HG03342 (cell line): ENCODE measurements at regions not wholly inside any gene's neighbourhood (a gene's known extent, or its start where the extent isn't known, plus 50 kb on each side); places are given as distances from the start of the nearest gene placed in this dataset.

Experiments used
- ATAC-seq: cut with Tn5 transposase; IDR thresholded peaks from one replicate; pipeline ENCODE4 v1.9.1; 2021; ENCODE audit warnings: mild to moderate bottlenecking, moderate library complexity; ENCODE audit not compliant: unreplicated experiment

DNA sequence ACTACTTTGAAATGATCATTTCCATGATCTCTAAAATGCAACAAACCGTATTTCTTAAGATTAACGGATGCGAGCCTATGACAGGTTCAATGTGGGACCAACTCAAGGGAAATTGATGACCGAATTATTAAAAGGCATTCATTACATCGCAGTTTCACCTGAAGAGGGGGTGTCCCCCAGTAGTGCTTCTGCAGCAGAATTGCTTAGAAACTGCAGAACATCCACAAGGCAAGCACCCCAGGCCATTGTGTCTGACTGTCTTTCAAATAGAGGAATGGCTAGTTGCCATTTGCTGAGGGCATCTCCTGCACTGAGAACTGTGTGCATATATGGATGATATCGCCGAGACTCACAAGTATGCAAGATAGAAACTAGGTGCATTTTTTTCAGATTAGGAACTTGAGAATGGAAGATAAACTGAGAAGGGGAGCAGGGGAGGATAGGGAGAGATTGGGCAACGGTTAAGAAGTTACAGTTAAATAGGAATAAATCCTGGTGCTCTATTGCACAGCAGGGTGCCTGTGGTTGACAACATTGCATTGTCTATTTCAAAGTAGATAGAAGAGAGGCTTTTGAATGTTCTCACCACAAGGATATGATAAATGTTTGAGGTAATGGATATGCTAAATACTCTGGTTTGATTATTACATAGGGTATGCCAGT is 234.3 kb upstream of the PLEKHG7 start:
- no peak for ATAC-seq

DNA sequence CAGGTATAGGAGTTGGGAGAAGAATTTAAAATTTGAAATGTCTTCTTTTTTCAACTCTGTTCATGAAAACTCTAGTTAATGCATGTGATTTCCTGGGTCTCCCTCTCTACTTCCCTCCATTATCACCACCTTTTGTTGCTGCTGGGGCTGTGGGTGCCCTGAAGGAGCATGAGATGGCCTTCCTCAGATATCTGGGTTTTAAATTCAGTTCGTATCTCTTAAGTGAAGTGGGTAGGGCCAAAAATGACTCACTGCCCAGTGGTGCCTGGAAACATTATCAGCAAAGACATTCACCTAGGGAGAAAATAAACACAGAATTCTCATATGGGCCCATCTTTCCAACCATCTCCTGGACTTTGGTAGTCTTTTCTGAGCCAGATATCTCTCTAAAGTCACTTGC is 234.9 kb upstream of the PLEKHG7 start:
- no peak for ATAC-seq

DNA sequence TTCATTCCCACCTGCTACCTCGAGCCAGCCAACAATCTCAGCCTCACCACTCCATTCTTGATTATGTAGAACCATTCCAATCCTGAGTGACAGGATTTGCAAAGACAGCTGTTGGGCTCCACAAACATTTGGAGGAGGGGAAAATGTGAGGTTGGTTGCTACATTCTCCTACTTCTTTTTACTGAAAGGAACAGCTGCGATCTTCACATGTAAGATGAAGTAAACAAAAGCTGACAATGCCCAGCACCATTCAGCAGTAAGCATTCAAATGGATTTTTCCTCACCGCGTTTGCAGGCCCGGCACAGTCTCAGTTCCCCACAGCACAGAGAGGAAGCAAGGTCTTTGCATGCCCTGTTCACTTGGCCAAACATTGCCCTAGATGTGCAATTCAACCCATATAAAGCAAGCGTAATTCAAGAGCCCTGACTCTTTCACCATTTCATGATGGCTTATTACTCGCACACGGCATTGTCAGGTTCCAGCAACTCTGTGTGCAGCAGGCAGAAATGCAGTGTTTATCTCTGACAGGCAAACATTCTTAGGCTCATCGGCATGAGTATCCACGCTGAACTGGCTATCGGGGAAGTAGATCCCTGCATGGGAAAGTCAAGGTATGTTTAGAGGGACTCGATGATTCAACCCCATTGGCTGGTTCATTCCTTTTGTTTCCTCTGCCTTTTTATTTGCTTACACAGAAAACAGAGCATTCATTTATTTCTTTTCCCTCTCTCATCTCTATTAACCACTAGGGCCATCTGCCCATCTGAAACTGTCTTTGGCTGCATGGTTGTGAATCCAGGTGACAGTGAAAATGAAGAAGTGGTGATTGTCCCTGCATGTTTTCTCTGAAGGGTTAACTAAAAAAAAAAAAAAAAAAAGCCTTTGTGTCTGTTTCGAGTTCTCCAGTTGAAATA is 236.1 kb upstream of the PLEKHG7 start:
- ATAC-seq: peak; percentile 36

DNA sequence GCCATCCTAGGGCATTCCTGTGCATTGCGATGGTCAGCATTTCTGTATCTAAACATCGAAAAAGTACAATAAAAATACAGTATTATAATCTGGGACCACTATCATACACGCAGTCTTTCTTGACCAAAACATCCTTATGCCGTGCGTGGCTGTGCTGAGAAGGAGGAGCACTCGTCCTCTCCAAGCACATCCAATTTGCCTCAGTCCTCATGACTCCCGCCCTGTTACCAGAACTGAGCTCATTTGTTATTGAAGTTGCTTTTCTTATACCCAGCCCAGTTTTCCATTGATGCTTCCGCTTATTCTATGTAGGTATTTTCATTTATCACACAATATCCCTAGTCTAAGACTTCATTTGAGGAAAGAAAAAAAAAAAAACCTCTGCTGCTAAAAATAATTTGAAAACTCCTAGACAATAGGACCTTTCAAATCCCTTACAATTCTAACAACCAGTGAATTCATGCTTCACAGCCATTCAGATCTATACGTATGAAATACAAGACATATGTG is 236.9 kb upstream of the PLEKHG7 start:
- ATAC-seq: no peak

DNA sequence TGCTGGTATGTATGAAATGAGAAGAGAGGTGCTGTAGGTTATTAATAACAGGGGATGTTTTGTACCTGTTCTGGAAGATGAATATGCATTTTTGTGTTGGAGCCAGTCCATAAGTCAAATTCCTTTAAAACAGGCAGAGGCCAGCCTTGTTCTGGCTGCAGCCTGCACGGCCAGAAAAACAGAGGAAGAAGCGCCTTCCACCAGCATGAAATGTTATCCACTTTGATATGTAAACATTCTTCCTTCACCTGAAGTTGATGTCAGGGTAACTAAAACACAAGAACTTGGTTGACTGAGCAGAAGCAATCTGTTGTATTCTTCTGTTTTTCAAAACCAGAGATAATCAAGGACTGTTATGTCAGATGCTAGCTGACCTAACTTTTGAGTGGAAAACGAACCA is 237.9 kb upstream of the PLEKHG7 start:
- no peak for ATAC-seq

DNA sequence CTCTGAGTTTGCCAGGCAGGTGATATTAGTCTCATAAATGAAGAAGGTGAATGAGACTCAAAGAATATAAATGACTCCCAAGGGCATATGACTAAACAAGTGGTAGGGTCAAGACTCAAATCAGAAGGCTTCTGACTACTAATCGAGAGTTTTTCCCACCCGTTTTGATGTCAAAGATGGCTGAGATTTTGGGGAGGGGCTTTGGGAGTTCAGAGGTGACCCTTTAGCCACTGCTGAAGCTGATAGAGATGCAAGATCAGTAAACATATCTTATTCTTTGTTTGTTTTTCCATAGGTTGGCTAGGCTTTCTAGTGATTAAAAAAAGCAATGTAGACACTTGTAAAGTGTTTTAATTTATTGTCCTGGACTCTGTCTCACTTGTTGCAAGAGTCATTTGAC is 239.6 kb upstream of the PLEKHG7 start:
- ATAC-seq: no peak

DNA sequence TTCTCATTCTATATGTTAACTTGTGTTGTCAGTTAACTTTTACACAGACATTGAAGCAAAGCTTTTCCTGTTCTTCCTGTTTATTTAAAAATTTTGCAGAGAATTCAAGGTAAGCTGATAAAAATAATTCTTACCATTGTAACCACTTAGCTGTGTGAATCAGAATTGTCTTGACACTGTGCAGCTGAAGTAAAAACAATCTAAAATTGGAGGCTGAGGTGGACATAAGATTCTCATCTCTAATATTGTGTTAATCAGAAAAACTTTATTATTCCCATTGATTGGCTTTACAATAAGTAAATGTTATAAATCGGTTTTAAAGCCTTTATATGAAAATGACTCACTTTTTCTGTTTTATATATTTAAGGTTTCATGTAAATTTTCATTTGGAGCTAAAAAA is 240.3 kb upstream of the PLEKHG7 start:
- no peak for ATAC-seq

DNA sequence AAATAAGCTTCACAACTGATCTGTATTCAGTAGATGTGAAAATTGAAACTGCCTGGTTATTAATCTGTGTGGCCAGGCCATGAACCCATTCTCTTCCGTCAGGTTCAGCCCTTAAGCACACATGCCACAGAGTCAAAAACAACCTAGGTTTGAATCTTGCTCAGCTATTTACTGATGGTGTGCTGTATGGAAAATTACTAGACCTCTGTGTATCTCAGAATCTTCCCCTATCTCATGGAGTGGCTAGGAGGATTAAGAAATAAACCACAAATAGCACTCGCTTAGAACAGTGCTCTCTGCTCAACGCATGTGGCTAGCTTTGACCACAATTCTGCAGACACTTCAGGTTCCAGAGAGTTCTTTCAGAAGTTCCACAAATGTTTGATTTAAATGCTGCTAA is 240.7 kb upstream of the PLEKHG7 start:
- peak; percentile 54 for ATAC-seq

DNA sequence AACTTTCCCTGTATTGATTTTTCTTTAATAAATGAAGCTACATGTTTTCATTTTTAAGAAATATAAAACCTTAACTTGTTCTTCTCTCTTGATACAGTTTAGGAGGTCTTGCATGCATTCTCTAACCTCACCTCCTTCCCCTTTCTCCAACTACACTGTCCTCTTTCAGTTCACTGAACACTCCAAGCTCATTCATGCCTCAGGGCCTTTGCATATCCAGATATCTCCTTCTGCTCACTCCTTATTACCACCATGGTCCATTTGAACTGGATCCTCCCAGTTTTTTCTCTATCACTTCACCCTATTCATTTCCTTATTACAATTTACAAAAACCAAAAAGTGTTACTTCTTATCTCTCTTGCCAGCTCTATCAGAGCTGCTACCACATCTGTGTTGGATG is 242.9 kb upstream of the PLEKHG7 start:
- ATAC-seq: no peak

DNA sequence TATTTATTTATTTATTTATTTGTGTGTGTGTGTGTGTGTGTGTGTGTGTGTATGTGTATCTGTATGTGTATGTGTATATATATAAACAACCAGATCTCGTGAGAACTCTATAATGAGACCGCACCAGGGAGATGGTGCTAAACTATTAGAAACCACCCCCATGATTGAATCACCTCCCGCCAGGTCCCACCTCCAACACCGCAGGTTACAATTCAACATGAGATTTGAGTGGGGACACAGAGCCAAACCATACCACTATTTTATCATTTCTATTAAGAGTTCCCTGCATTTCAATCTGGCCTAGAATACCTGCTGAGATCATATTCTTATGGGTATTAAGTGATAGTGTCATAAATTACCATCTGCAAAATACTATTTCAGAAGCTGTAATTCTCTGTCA is 243.8 kb upstream of the PLEKHG7 start:
- no peak for ATAC-seq

DNA sequence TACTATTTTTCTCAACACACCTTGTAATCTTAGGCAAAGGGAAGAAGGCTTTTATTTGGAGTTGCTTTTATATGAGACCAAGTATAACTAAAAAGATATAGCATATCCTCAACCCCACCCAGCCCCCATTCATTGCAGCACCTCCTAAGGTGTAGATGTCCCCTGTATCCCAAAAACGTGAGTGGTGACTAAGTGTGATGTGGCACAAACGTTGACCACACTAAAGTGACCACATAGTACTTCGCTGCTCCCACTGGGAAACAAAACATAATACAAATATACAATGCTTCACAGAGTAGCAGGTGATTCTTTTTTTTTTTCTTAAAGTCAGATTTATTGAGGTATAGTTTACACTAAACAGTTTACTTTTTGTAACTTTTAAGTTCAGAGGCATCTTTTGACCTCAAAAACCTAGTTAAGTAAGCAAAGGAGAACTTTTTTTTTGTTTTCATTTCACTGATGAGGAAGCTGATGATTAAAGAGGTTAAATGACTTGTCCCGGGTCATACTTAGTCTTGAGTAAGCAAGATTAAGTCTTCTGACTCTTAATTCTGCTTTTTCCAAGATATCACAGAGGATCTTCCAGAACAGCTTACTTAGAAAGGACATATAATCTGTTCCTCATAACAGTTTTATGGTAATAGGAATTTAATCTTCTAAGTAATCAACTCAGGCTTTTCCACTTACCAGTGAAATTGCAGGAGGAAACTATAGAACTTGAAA is 245.2 kb upstream of the PLEKHG7 start:
- no peak for ATAC-seq

DNA sequence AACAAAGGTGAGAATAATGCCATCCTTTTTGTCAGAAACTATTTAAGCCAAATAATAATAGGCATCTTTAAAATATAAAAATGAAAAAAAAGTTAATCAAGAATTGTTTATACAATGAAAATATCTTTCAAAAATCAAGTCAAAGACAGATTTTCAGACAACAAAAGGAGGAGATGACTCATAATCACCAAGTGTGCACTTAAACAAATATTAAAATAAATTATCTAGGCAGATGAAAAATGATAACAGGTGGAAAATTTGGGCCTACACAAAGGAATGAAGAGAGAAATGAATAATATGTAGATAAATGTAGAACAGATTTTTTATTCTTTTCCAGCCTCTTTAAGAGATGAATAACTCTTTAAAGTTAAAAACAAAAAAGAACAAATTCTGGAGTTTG is 250.0 kb upstream of the PLEKHG7 start:
- no peak for ATAC-seq

DNA sequence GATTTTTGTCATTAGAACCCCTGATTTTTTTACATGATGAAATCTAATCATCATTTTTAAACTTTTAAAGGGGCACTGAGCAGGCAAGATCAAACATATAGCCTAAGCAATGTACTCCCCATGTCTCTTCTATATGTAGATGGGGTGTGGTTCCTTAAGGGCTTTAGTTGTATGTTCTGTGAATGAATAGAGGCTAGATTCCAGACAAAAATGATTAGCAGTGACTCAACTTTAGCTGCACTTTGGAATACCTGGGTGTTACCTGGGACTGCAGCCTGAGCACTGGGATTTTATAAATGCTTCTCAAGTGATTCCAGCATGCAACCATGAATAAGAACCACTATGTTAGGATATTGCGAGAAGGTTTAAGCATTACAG is 256.7 kb upstream of the PLEKHG7 start:
- ATAC-seq: peak; percentile 2

DNA sequence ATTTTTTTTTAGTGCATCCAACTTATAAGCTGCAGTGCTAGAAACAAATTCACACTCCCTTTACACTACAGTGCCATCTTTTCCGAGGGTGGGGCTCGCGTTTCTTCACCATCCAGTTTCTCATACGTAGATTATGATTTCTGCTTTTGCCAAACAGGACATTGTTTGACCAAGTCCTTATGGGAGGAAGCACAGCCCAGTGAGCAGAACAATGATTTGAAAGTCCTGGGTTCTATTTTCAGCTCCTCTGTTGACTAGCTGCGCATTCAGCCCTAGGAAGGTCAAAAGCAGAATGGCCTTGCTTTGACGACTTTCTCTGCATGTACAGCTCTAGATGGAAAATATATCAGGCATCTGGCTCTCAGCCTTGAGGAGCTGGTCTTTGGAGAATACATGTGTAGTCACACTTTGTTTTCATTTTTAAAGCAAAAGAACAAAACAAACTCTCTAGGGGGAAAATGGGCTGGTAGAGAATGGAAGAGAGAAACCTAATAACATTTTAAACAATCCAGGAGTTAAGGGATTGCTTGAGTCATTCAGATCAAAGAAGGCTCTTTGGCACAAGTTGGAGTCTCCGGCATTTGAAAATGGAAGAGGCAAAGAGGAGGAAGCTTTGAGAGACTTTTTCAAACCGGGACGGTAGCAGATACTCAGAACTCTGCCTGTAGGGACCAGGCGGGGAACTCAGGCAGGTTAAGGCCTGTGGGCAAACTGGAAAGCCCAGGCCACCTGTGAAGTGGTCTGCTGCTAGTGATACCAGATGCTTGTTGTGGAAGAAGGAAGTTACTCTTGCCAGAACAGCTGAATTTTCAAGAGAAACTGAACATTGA is 257.3 kb upstream of the PLEKHG7 start:
- ATAC-seq: peak; percentile 78

DNA sequence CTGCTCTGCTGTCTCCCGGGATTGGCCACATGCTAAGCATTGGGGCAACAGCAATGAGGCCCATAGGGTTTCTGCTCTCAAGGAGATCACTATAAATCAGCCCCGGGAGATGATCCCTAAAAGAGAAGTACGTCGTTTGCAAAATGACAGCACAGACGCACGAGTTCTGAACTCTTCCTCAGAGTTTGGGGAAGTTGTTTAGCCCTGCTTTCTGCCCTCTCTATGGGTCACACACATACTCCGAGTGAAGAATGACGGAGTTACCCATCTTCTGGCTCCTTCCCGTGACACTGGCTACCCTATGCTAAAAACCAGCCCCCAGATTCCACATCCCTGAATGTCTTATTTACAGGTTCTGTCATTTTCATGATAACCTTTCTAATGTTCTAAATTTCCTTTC is 258.0 kb upstream of the PLEKHG7 start:
- peak; percentile 37 for ATAC-seq

DNA sequence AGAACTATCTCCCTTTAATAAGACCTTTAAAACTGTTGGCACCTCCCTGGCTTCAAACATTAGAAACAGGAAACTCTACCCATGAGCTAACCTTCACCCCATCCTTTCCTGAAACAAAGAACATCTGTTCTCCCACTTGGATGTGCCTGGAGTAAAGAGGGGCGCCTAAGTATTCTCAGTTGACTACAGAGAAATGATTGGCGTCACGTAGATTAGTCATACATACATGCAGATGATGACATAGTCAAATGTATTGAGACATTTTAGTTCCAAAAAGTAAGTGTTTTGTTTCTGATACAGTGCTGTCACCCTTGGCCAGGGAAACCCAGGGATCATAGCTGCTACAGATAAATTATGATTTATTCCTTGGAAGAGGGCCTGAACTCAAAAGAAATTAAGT is 260.0 kb upstream of the PLEKHG7 start:
- no peak for ATAC-seq

DNA sequence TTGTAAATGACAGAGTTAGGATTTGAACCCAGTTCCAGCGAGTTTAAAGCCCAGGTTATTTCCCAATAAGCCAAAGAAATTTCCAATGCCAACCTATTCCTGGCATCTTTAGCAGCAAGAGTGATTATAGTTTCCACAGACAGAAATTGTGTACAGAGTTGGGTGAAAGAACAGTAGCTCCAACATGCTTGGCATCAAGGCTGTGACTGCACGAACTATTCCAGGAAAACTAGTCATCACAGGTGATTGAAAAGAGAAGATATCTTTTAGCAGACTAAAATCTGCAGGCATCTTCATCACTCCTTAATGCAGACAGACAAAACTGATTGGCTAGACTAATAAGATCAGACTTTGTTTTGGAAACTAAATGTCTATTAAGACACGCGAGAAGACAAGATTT is 262.7 kb upstream of the PLEKHG7 start:
- ATAC-seq: no peak

DNA sequence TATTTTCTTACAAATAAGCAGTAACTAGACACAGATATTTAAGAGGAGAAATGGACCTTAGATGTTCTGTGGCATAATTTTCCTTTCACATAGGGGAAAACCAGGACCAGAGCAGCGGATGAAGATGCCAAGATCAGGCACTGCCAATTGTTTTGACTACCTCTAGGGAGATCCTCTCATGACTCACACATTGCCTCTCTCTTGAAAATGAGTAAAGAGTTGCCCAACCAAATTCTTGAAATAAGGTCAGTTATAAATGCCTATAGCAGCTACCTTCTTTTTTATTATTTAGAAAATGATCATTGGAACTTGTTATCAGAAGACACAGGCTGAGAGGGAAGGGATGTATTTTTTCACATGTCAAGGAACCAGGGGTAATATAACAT is 263.4 kb upstream of the PLEKHG7 start:
- ATAC-seq: no peak

DNA sequence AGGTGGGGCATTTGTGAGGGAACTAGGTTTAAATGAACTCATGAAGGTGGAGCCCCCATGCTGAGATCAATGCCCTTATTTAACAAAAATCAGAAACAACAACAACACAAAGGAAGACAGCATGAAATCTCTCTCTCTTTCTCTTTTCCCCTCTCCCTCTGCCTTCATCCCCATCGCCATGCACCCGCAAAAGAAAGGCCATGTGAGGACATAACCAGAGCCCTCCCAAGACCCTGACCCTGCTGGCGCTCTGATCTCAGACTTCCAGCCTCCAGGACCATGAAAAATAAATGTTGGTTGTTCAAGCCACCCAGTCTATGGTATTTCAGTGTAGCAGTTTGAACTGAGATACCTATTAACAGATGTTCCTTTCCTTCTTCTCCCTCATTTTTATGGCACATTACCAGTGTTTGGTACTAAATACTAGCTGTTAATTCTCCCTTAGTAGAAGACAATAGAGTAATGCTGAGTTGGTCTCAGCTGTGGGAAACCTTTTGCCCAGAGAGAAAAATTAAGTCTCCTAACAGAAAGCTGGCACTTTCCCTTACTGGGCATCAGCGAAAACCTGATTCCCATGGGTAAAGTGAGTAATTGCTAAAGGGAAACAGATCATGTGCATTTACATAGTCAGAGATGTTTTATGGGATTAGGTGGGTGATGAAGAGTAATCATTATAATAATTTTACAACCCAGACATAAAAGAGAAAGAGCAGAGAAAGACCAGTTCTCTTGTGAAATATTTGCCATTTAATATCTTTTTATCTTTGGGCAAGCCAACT is 264.0 kb upstream of the PLEKHG7 start:
- no peak for ATAC-seq

DNA sequence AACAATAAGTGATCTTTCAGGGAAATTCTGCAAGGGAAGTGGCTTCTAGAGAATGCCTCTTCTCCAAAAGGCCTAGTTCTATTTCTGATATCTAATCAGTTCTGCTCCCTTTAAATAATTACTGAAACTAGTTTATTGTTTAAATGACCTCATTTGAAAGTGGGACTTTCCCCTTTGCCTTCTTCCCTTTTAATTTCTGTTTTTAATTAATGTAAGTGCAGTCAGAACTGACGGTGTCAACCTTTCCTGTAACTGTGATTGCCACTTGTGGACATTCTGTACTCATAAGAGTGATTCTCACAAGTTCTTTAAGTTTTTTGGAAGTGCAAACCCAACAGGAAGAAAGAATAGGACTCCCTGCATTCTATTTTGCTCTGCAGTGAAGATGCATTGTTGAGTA is 265.3 kb upstream of the PLEKHG7 start:
- no peak for ATAC-seq
